ENCODE measurements at regions not wholly inside any gene's neighbourhood (a gene's known extent, or its start where the extent isn't known, plus 50 kb on each side); places are given as distances from the start of the nearest gene placed in this dataset.

- ChIA-PET RAD21 (ENCODE audit: unreplicated experiment) (interaction anchor here (0.8 to 18.7 kb wide), 11 partner anchors 10 to 139 kb away, joined by 3 to 360 read pairs (median 7); no protein-coding TSS in a partner anchor), CTCF (interaction anchor here (1.4 to 16.4 kb wide), 5 partner anchors 21 to 139 kb away, joined by 5 to 256 read pairs (median 8); no protein-coding TSS in a partner anchor), POLR2A (interaction anchor here (0.6 to 8.9 kb wide), 13 partner anchors 8 to 304 kb away, joined by 3 to 83 read pairs (median 4); no protein-coding TSS in a partner anchor), SMC1A (ENCODE audit: uncharacterized antibody, unreplicated experiment) (interaction anchor here (0.7 to 17.4 kb wide), 15 partner anchors 7 to 185 kb away, joined by 3 to 395 read pairs (median 4); no protein-coding TSS in a partner anchor)
- Histone ChIP-seq H3K4me3 (no peak overlapping the region), H3K9me3 (replicated peaks; ENCODE audit: control insufficient read depth, insufficient read depth, low read length) (no peaks in the 10 kb centered on the region), H3K9ac (ENCODE audit: control insufficient read depth, insufficient read depth, low read length) (no peak overlapping the region), H3K36me3 (ENCODE audit: control insufficient read depth in 2 of 2, insufficient read depth in 2 of 2, low read length in 1 of 2) (no peaks in the 10 kb centered on the region), H3K27ac (ENCODE audit: control insufficient read depth, insufficient read depth) (peak overlapping the region; percentile 64), H2AFZ (ENCODE audit: control insufficient read depth, low read depth, low read length) (no peak overlapping the region), H3K4me2 (ENCODE audit: control insufficient read depth, insufficient read depth) (no peak overlapping the region; the same call in 1 of the 2 replicates), H3K4me1 (ENCODE audit: control insufficient read depth, insufficient read depth, low read length) (peaks cover 78% of the 10 kb centered on the region), H3K79me2 (ENCODE audit: control insufficient read depth, insufficient read depth, low read length) (no peaks in the 10 kb centered on the region), H3K27me3 (replicated peaks in 1 of 2; ENCODE audit: control insufficient read depth in 2 of 2, insufficient read depth in 2 of 2, low read length in 1 of 2) (no peaks in the 10 kb centered on the region), H4K20me1 (ENCODE audit: control insufficient read depth, insufficient read depth) (no peaks in the 10 kb centered on the region)
- BruUV-seq (replicated peaks), result no TSS peak
- TF ChIP-seq SPI1 (IDR thresholded peaks at IDR 0.05; ENCODE audit: borderline replicate concordance, insufficient read depth, low read depth, low read length) (no peak), CBX3 (IDR thresholded peaks at IDR 0.05; ENCODE audit: borderline replicate concordance, low read depth) (no peak), SMAD1 (IDR thresholded peaks at IDR 0.05; ENCODE audit: low read depth, partially characterized antibody) (no peak), MLLT1 (IDR thresholded peaks at IDR 0.05) (0 out of 2 replicates have a peak, but pooled peaks have one; percentile 29), USF2 (IDR thresholded peaks at IDR 0.05; ENCODE audit: borderline replicate concordance, low read depth, low read length) (no peak)
- TF ChIP-seq, protein P1, sequence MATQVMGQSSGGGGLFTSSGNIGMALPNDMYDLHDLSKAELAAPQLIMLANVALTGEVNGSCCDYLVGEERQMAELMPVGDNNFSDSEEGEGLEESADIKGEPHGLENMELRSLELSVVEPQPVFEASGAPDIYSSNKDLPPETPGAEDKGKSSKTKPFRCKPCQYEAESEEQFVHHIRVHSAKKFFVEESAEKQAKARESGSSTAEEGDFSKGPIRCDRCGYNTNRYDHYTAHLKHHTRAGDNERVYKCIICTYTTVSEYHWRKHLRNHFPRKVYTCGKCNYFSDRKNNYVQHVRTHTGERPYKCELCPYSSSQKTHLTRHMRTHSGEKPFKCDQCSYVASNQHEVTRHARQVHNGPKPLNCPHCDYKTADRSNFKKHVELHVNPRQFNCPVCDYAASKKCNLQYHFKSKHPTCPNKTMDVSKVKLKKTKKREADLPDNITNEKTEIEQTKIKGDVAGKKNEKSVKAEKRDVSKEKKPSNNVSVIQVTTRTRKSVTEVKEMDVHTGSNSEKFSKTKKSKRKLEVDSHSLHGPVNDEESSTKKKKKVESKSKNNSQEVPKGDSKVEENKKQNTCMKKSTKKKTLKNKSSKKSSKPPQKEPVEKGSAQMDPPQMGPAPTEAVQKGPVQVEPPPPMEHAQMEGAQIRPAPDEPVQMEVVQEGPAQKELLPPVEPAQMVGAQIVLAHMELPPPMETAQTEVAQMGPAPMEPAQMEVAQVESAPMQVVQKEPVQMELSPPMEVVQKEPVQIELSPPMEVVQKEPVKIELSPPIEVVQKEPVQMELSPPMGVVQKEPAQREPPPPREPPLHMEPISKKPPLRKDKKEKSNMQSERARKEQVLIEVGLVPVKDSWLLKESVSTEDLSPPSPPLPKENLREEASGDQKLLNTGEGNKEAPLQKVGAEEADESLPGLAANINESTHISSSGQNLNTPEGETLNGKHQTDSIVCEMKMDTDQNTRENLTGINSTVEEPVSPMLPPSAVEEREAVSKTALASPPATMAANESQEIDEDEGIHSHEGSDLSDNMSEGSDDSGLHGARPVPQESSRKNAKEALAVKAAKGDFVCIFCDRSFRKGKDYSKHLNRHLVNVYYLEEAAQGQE (IDR thresholded peaks at IDR 0.05; ENCODE audit: low read depth, low read length), result no peak
- ATAC-seq, result no peak
- WGBS (ENCODE audit: insufficient coverage, insufficient replicate concordance, low lambda C conversion rate, missing lambda C conversion rate), result 74% methylated on average over 5 of the region's 5 CpGs
- FAIRE-seq, result no peak
- intact Hi-C loops (cut with micrococcal nuclease; ENCODE audit: unreplicated experiment), result loop anchor here (2.0 kb wide), 1 partner anchor 15 kb away; no protein-coding TSS in a partner anchor
- in situ Hi-C loops (cut with MboI), result no loop called here
- DNase-seq (ENCODE audit: low read depth, low spot score), result no peak
Measured at GRCh38 chr12:4137441-4137840, 136.1 kb upstream of the CCND2 start.
